IPS-NIHi7 (cell line): ENCODE measurements at regions not wholly inside any gene's neighbourhood (a gene's known extent, or its start where the extent isn't known, plus 50 kb on each side); places are given as distances from the start of the nearest gene placed in this dataset.
A peak's percentile ranks its signal among the peaks of the same experiment; 100 is the strongest.
"Not testable (repeated sequence)": the region's sequence is repeated elsewhere in the genome, so short reads cannot be mapped to it uniquely, and the experiment has no call there.

ENCODE experiments used
- DNase-seq: peaks from one replicate; pipeline ENCODE4 v3.0.0; 2012; ENCODE audit warnings: mixed read lengths; ENCODE audit errors: extremely low spot score

GRCh38 chr2:87349006-87349405, 327.4 kb upstream of the PLGLB1 start:
- not testable (repeated sequence) for DNase-seq

GRCh38 chr2:87352178-87352934, 330.7 kb upstream of the PLGLB1 start:
- DNase-seq, result not testable (repeated sequence)

- DNase-seq, result not testable (repeated sequence)
These were observed 331.8 kb upstream of the PLGLB1 start for GRCh38 chr2:87353408-87353807.

GRCh38 chr2:87354102-87354501, 332.5 kb upstream of the PLGLB1 start:
- not testable (repeated sequence) for DNase-seq

- not testable (repeated sequence) for DNase-seq
These were observed 338.6 kb upstream of the PLGLB1 start for GRCh38 chr2:87360250-87360649.

- DNase-seq, result not testable (repeated sequence)
These were observed 339.3 kb upstream of the PLGLB1 start for GRCh38 chr2:87360927-87361326.

- not testable (repeated sequence) for DNase-seq
These were observed 340.2 kb upstream of the PLGLB1 start for GRCh38 chr2:87361805-87362204.

- DNase-seq, result not testable (repeated sequence)
These were observed 342.7 kb upstream of the PLGLB1 start for GRCh38 chr2:87364379-87364778.

- not testable (repeated sequence) for DNase-seq
These were observed 343.4 kb upstream of the PLGLB1 start for GRCh38 chr2:87365038-87365437.

- DNase-seq, result not testable (repeated sequence)
These were observed 361.8 kb upstream of the PLGLB2 start for GRCh38 chr2:87386063-87386560.

GRCh38 chr2:87395784-87396183, 352.1 kb upstream of the PLGLB2 start:
- DNase-seq, result not testable (repeated sequence)

GRCh38 chr2:87396551-87397265, 351.2 kb upstream of the PLGLB2 start:
- DNase-seq, result not testable (repeated sequence)

GRCh38 chr2:87397276-87398065, 350.4 kb upstream of the PLGLB2 start:
- DNase-seq, result not testable (repeated sequence)

GRCh38 chr2:87398567-87399305, 349.2 kb upstream of the PLGLB2 start:
- not testable (repeated sequence) for DNase-seq

GRCh38 chr2:87401726-87402345, 346.1 kb upstream of the PLGLB2 start:
- no peak for DNase-seq

- no peak for DNase-seq
These were observed 344.1 kb upstream of the PLGLB2 start for GRCh38 chr2:87403893-87404175.

- not testable (repeated sequence) for DNase-seq
These were observed 343.3 kb upstream of the PLGLB2 start for GRCh38 chr2:87404411-87405255.

GRCh38 chr2:87405531-87406216, 342.2 kb upstream of the PLGLB2 start:
- not testable (repeated sequence) for DNase-seq

- peak; percentile 2 for DNase-seq
These were observed 341.3 kb upstream of the PLGLB2 start for GRCh38 chr2:87406406-87407175.
